BJ (cell line): ENCODE measurements at regions not wholly inside any gene's neighbourhood (a gene's known extent, or its start where the extent isn't known, plus 50 kb on each side); places are given as distances from the start of the nearest gene placed in this dataset.

Experiments used
- CTCF ChIA-PET: fragments of 350-600 bp; formaldehyde crosslinking; extraction: SDS; loops from one replicate; lab custom pipeline; 2021; ENCODE audit warnings: antibody characterized with exemption, inconsistent platforms; lab: Yijun Ruan, JAX
- POLR2A ChIA-PET: fragments of 300-600 bp; sonication (Branson Sonifier 250); formaldehyde crosslinking; extraction: SDS; loops from one replicate; lab custom pipeline; 2021; ENCODE audit warnings: antibody characterized with exemption; lab: Charles Lee
- DNase-seq: peaks from one replicate; pipeline ENCODE4 v3.0.0-alpha.2; 2011; ENCODE audit warnings: low read depth
- H3K27me3 ChIP-seq: 2 replicates; pipeline ENCODE4 v1.6.0; 2011; ENCODE audit warnings: low read length; ENCODE audit not compliant: control insufficient read depth, insufficient read depth
- H3K36me3 ChIP-seq: 2 replicates; pipeline ENCODE4 v1.5.1; 2011; ENCODE audit warnings: low read length; ENCODE audit not compliant: control insufficient read depth, insufficient read depth
- H3K4me3 ChIP-seq: 2 replicates; pipeline ENCODE4 v1.5.1; 2011; ENCODE audit warnings: low read depth, mild to moderate bottlenecking, control low read depth, low read length
- CTCF ChIP-seq: IDR thresholded peaks from 2 replicates; pipeline ENCODE4 v1.5.1; 2011; ENCODE audit warnings: low read depth, mild to moderate bottlenecking, control low read depth, inconsistent platforms, low read length, moderate library complexity; ENCODE audit not compliant: insufficient read depth

GRCh38 chr4:181672751-181673150 is 570.5 kb upstream of the TENM3 start:
- POLR2A ChIA-PET, result no interaction called here
- Histone ChIP-seq H3K4me3 (no peak overlapping the region), H3K27me3 (no peaks in the 10 kb centered on the region), H3K36me3 (no peaks in the 10 kb centered on the region)
- CTCF ChIA-PET, result interaction anchor here (1.1 to 1.3 kb wide), 3 partner anchors 12 to 38 kb away, joined by 3 read pairs; no protein-coding TSS in a partner anchor
- no peak for TF ChIP-seq CTCF
- no peak for DNase-seq

GRCh38 chr4:181674315-181674875 is 568.8 kb upstream of the TENM3 start:
- H3K36me3 ChIP-seq, result no peaks in the 10 kb centered on the region
- POLR2A ChIA-PET, result no interaction called here

GRCh38 chr4:181676546-181676945 is 566.7 kb upstream of the TENM3 start:
- H3K36me3 ChIP-seq, result no peaks in the 10 kb centered on the region
- DNase-seq, result no peak
- ChIA-PET CTCF (no interaction called here), POLR2A (no interaction called here)
- no peaks in the 10 kb centered on the region for H3K27me3 ChIP-seq
- no peak overlapping the region for H3K4me3 ChIP-seq
- no peak for TF ChIP-seq CTCF

More at GRCh38 chr4:181674315-181674875, 568.8 kb upstream of the TENM3 start:
- Histone ChIP-seq H3K4me3 (no peak overlapping the region), H3K27me3 (no peaks in the 10 kb centered on the region)
- no peak for TF ChIP-seq CTCF
- CTCF ChIA-PET, result interaction anchor here (0.6 kb wide), 1 partner anchor 44 kb away, joined by 6 read pairs; no protein-coding TSS in a partner anchor
- DNase-seq, result no peak

- POLR2A ChIA-PET, result no interaction called here
These were observed 566.0 kb upstream of the TENM3 start for GRCh38 chr4:181677201-181677600.

GRCh38 chr4:181677621-181678020 is 565.6 kb upstream of the TENM3 start:
- ChIA-PET CTCF (no interaction called here), POLR2A (no interaction called here)
- Histone ChIP-seq H3K27me3 (no peaks in the 10 kb centered on the region), H3K4me3 (no peak overlapping the region), H3K36me3 (no peaks in the 10 kb centered on the region)
- DNase-seq, result no peak
- TF ChIP-seq CTCF, result no peak

More at GRCh38 chr4:181677201-181677600, 566.0 kb upstream of the TENM3 start:
- CTCF ChIA-PET, result no interaction called here
- no peak overlapping the region for H3K4me3 ChIP-seq
- DNase-seq, result no peak
- no peaks in the 10 kb centered on the region for H3K27me3 ChIP-seq
- TF ChIP-seq CTCF, result no peak
- no peaks in the 10 kb centered on the region for H3K36me3 ChIP-seq
